Keratinocyte (primary cell): ENCODE measurements at regions not wholly inside any gene's neighbourhood (a gene's known extent, or its start where the extent isn't known, plus 50 kb on each side); places are given as distances from the start of the nearest gene placed in this dataset.

Experiments used
- DNase-seq: peaks from one replicate; pipeline ENCODE4 v3.0.0-alpha.2; 2011; ENCODE audit warnings: low read depth, missing footprints, low spot score
- FAIRE-seq: peaks from 2 replicates; lab custom pipeline; 2011; peaks lifted over from hg19 to GRCh38; lab: Jason Lieb, UNC
- H2AFZ ChIP-seq: 2 replicates; pipeline ENCODE4 v1.6.0; 2012; ENCODE audit warnings: low read length, control low read depth, inconsistent platforms; ENCODE audit not compliant: control insufficient read depth
- H3K27ac ChIP-seq: 2 replicates; pipeline ENCODE4 v1.5.1; 2011; ENCODE audit warnings: low read length; ENCODE audit not compliant: control insufficient read depth, insufficient read depth
- H3K27me3 ChIP-seq: 3 replicates; pipeline ENCODE4 v1.6.0; 2011; ENCODE audit warnings: low read length; ENCODE audit not compliant: control insufficient read depth, insufficient read depth; ENCODE audit errors: extremely low read depth
- H3K36me3 ChIP-seq, 2 experiments: 2 replicates in 1 of 2; 3 replicates in 1 of 2; pipeline ENCODE4 v1.5.1; 2011; ENCODE audit warnings: low read length in 2 of 2, mild to moderate bottlenecking in 1 of 2; ENCODE audit not compliant: control insufficient read depth in 2 of 2, insufficient read depth in 2 of 2; ENCODE audit errors: extremely low read depth in 1 of 2
- H3K4me1 ChIP-seq: 3 replicates; pipeline ENCODE4 v1.5.1; 2011; ENCODE audit warnings: low read length; ENCODE audit not compliant: control insufficient read depth, insufficient read depth; ENCODE audit errors: extremely low read depth
- H3K4me2 ChIP-seq: 3 replicates; pipeline ENCODE4 v1.6.0; 2011; ENCODE audit warnings: low read depth, low read length; ENCODE audit not compliant: control insufficient read depth, insufficient read depth; ENCODE audit errors: extremely low read depth
- H3K4me3 ChIP-seq, 3 experiments: fragments of 200-600 bp in 1 of 3; sonication (generic) in 1 of 3; 2 replicates in 2 of 3; 3 replicates in 1 of 3; pipeline ENCODE4 v1.5.1; 2011 to 2016; ENCODE audit warnings: low read length in 3 of 3, mild to moderate bottlenecking in 3 of 3, control low read depth in 2 of 3, inconsistent platforms in 1 of 3, low read depth in 1 of 3, mixed read lengths in 1 of 3, mixed run types in 1 of 3, moderate library complexity in 1 of 3; ENCODE audit not compliant: control insufficient read depth in 2 of 3, insufficient read depth in 2 of 3; ENCODE audit errors: extremely low read depth in 1 of 3
- H3K79me2 ChIP-seq: 2 replicates; pipeline ENCODE4 v1.6.0; 2012; ENCODE audit warnings: low read length; ENCODE audit not compliant: control insufficient read depth, insufficient read depth
- H3K9ac ChIP-seq: 3 replicates; pipeline ENCODE4 v1.6.0; 2011; ENCODE audit warnings: low read length; ENCODE audit not compliant: control insufficient read depth, insufficient read depth; ENCODE audit errors: extremely low read depth
- H3K9me1 ChIP-seq: 3 replicates; pipeline ENCODE4 v1.6.0; 2011; ENCODE audit warnings: low read length; ENCODE audit not compliant: control insufficient read depth, insufficient read depth; ENCODE audit errors: extremely low read depth
- H3K9me3 ChIP-seq: 2 replicates; pipeline ENCODE4 v1.5.1; 2012; ENCODE audit warnings: low read depth, low read length; ENCODE audit not compliant: control insufficient read depth
- H4K20me1 ChIP-seq: 3 replicates; pipeline ENCODE4 v1.6.0; 2011; ENCODE audit warnings: low read length; ENCODE audit not compliant: control insufficient read depth, insufficient read depth; ENCODE audit errors: extremely low read depth
- CTCF ChIP-seq, 3 experiments: IDR thresholded peaks in 1 of 3; conservative IDR thresholded peaks in 1 of 3; optimal IDR thresholded peaks in 1 of 3; 2 replicates in 2 of 3; 3 replicates in 1 of 3; pipeline versions ENCODE3 to v1.5.1; 2011; ENCODE audit warnings: low read length in 3 of 3, mild to moderate bottlenecking in 3 of 3, moderate library complexity in 2 of 3, control low read depth in 1 of 3, inconsistent platforms in 1 of 3; ENCODE audit not compliant: insufficient read depth in 2 of 3; ENCODE audit errors: extremely low read depth in 1 of 3
- EZH2 ChIP-seq: IDR thresholded peaks from one replicate; pipeline ENCODE4 v1.6.1; 2012; ENCODE audit warnings: inconsistent platforms, mild to moderate bottlenecking, low read length, moderate library complexity
- dilution Hi-C: fragments of 300-500 bp; cut with MboI; formaldehyde crosslinking; loops from one replicate; pipeline ENCODE4 v1.7.0; 2020; ENCODE audit warnings: low sequenced_read_pairs; ENCODE audit not compliant: extremely low pct_ligation_motif_present

GRCh38 chr3:117610156-117610555 is 900.6 kb downstream of the TUSC7 start:
- H3K9me3 ChIP-seq, result no peaks in the 10 kb centered on the region
- no peaks in the 10 kb centered on the region for H3K9me1 ChIP-seq
- H3K79me2 ChIP-seq, result no peaks in the 10 kb centered on the region
- no peak overlapping the region for H3K9ac ChIP-seq
- no peak overlapping the region for H3K4me3 ChIP-seq
- H3K4me2 ChIP-seq, result no peak overlapping the region
- no peak for TF ChIP-seq CTCF (optimal IDR thresholded peaks at IDR 0.05 in 1 of 3, IDR thresholded peaks at IDR 0.05 in 1 of 3, conservative IDR thresholded peaks at IDR 0.05 in 1 of 3; ENCODE audit: extremely low read depth in 1 of 3, insufficient read depth in 2 of 3, low read length in 3 of 3)
- TF ChIP-seq EZH2, result no peak
- no peak overlapping the region for H2AFZ ChIP-seq
- DNase-seq (no peak), FAIRE-seq (no peak)
- no peak overlapping the region for H3K27ac ChIP-seq
- no peaks in the 10 kb centered on the region for H3K36me3 ChIP-seq
- no peaks in the 10 kb centered on the region for H4K20me1 ChIP-seq
- dilution Hi-C loops, result no loop called here
- H3K27me3 ChIP-seq, result no peaks in the 10 kb centered on the region
- no peaks in the 10 kb centered on the region for H3K4me1 ChIP-seq

- dilution Hi-C loops, result no loop called here
- FAIRE-seq (no peak), DNase-seq (no peak)
- no peak overlapping the region for H3K9ac ChIP-seq
- no peak overlapping the region for H3K27ac ChIP-seq
- TF ChIP-seq CTCF (optimal IDR thresholded peaks at IDR 0.05 in 1 of 3, IDR thresholded peaks at IDR 0.05 in 1 of 3, conservative IDR thresholded peaks at IDR 0.05 in 1 of 3; ENCODE audit: extremely low read depth in 1 of 3, insufficient read depth in 2 of 3, low read length in 3 of 3), result no peak
- TF ChIP-seq EZH2, result no peak
- H3K9me3 ChIP-seq, result no peaks in the 10 kb centered on the region
- H3K4me3 ChIP-seq, result no peak overlapping the region
- H3K4me1 ChIP-seq, result no peaks in the 10 kb centered on the region
- H4K20me1 ChIP-seq, result no peaks in the 10 kb centered on the region
- no peaks in the 10 kb centered on the region for H3K79me2 ChIP-seq
- H3K9me1 ChIP-seq, result no peaks in the 10 kb centered on the region
- no peaks in the 10 kb centered on the region for H3K27me3 ChIP-seq
- no peak overlapping the region for H2AFZ ChIP-seq
- H3K36me3 ChIP-seq, result no peaks in the 10 kb centered on the region
- no peak overlapping the region for H3K4me2 ChIP-seq
These were observed 901.6 kb downstream of the TUSC7 start for GRCh38 chr3:117611211-117611610.
